ENCODE measurements at regions not wholly inside any gene's neighbourhood (a gene's known extent, or its start where the extent isn't known, plus 50 kb on each side); places are given as distances from the start of the nearest gene placed in this dataset.

GRCh38 chr21:43329711-43330269 is 97.1 kb downstream of the SIK1 start:
- peaks cover 29% of the 10 kb centered on the region for H3K4me1 Mint-ChIP-seq (ENCODE audit: insufficient read depth, unreplicated experiment)
- H3K4me3 Mint-ChIP-seq (ENCODE audit: unreplicated experiment), result no peak overlapping the region
- ChIA-PET CTCF (no interaction called here), POLR2A (no interaction called here)
- H3K36me3 Mint-ChIP-seq (ENCODE audit: insufficient read depth, unreplicated experiment), result no peaks in the 10 kb centered on the region
- no peaks in the 10 kb centered on the region for H3K27me3 Mint-ChIP-seq (ENCODE audit: insufficient read depth, unreplicated experiment)
- intact Hi-C loops (cut with micrococcal nuclease), result no loop called here
- BruUV-seq (replicated peaks), result no TSS peak
- no peak for DNase-seq (ENCODE audit: unreplicated experiment)
- H3K9me3 Mint-ChIP-seq (ENCODE audit: unreplicated experiment), result no peaks in the 10 kb centered on the region
- H3K27ac Mint-ChIP-seq (ENCODE audit: low read depth, unreplicated experiment), result no peak overlapping the region
- no peak for TF ChIP-seq CTCF (IDR thresholded peaks at IDR 0.05; ENCODE audit: unreplicated experiment)

GRCh38 chr21:43328958-43329691 is 97.8 kb downstream of the SIK1 start:
- Mint-ChIP-seq H3K9me3 (ENCODE audit: unreplicated experiment) (no peaks in the 10 kb centered on the region), H3K36me3 (ENCODE audit: insufficient read depth, unreplicated experiment) (no peaks in the 10 kb centered on the region), H3K27ac (ENCODE audit: low read depth, unreplicated experiment) (no peak overlapping the region), H3K27me3 (ENCODE audit: insufficient read depth, unreplicated experiment) (no peaks in the 10 kb centered on the region), H3K4me1 (ENCODE audit: insufficient read depth, unreplicated experiment) (peaks cover 22% of the 10 kb centered on the region), H3K4me3 (ENCODE audit: unreplicated experiment) (no peak overlapping the region)
- BruUV-seq (replicated peaks), result no TSS peak
- DNase-seq (ENCODE audit: unreplicated experiment), result no peak
- ChIA-PET CTCF (no interaction called here), POLR2A (interaction anchor here (1.0 kb wide), 1 partner anchor 19 kb away, joined by 3 read pairs; no protein-coding TSS in a partner anchor)
- intact Hi-C loops (cut with micrococcal nuclease), result no loop called here
- TF ChIP-seq CTCF (IDR thresholded peaks at IDR 0.05; ENCODE audit: unreplicated experiment), result no peak

GRCh38 chr21:43328185-43328957 is 98.6 kb downstream of the SIK1 start:
- CTCF ChIA-PET, result no interaction called here
- H3K27ac Mint-ChIP-seq (ENCODE audit: low read depth, unreplicated experiment), result no peak overlapping the region
- no peaks in the 10 kb centered on the region for H3K9me3 Mint-ChIP-seq (ENCODE audit: unreplicated experiment)
- no peak for TF ChIP-seq CTCF (IDR thresholded peaks at IDR 0.05; ENCODE audit: unreplicated experiment)
- POLR2A ChIA-PET, result interaction anchor here (0.7 to 1.0 kb wide), 2 partner anchors 10 to 18 kb away, joined by 3 to 4 read pairs; no protein-coding TSS in a partner anchor
- H3K4me1 Mint-ChIP-seq (ENCODE audit: insufficient read depth, unreplicated experiment), result peaks cover 15% of the 10 kb centered on the region
- intact Hi-C loops (cut with micrococcal nuclease), result no loop called here
- H3K4me3 Mint-ChIP-seq (ENCODE audit: unreplicated experiment), result no peak overlapping the region
- DNase-seq (ENCODE audit: unreplicated experiment), result no peak
- H3K27me3 Mint-ChIP-seq (ENCODE audit: insufficient read depth, unreplicated experiment), result no peaks in the 10 kb centered on the region
- H3K36me3 Mint-ChIP-seq (ENCODE audit: insufficient read depth, unreplicated experiment), result no peaks in the 10 kb centered on the region
- BruUV-seq (replicated peaks), result no TSS peak

GRCh38 chr21:43325968-43326715 is 100.8 kb downstream of the SIK1 start:
- intact Hi-C loops (cut with micrococcal nuclease), result no loop called here
- CTCF ChIA-PET, result no interaction called here

More at GRCh38 chr21:43325968-43326715, 100.8 kb downstream of the SIK1 start:
- TF ChIP-seq CTCF (IDR thresholded peaks at IDR 0.05; ENCODE audit: unreplicated experiment), result no peak
- H3K4me3 Mint-ChIP-seq (ENCODE audit: unreplicated experiment), result no peak overlapping the region
- H3K27me3 Mint-ChIP-seq (ENCODE audit: insufficient read depth, unreplicated experiment), result no peaks in the 10 kb centered on the region
- POLR2A ChIA-PET, result no interaction called here
- no peak for DNase-seq (ENCODE audit: unreplicated experiment)
- no peaks in the 10 kb centered on the region for H3K36me3 Mint-ChIP-seq (ENCODE audit: insufficient read depth, unreplicated experiment)
- no peaks in the 10 kb centered on the region for H3K4me1 Mint-ChIP-seq (ENCODE audit: insufficient read depth, unreplicated experiment)
- H3K27ac Mint-ChIP-seq (ENCODE audit: low read depth, unreplicated experiment), result no peak overlapping the region
- H3K9me3 Mint-ChIP-seq (ENCODE audit: unreplicated experiment), result no peaks in the 10 kb centered on the region
- BruUV-seq (replicated peaks), result no TSS peak

Measured in MCF 10A (cell line).